ENCODE measurements at regions not wholly inside any gene's neighbourhood (a gene's known extent, or its start where the extent isn't known, plus 50 kb on each side); places are given as distances from the start of the nearest gene placed in this dataset.

DNA sequence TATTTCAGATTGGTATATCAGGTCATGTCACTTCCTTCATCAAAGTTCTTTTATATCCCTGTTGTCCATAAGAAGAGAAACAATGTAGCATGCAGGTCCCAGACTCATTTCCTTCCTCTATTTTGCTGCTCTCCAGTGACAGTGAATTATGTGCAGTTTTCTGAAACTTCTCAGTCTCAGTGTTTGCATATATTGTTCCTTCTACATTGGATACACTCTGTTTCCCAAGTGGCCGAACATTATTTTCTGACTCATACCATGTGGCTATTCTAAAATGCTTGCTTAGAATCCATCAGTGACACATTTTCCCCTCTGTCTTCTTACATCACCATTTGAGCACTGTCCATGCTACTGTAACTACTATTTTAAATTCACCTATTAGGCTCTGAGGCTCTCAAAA lies 305.7 kb downstream of the PDHA2 start:
- Histone ChIP-seq H3K9me3 (ENCODE audit: low read length) (no peaks in the 10 kb centered on the region), H2AFZ (ENCODE audit: low read length) (no peak overlapping the region), H3K79me2 (ENCODE audit: insufficient read depth, low read depth, low read length) (no peaks in the 10 kb centered on the region), H3K4me2 (ENCODE audit: low read length) (no peak overlapping the region), H3K4me3 (ENCODE audit: low read depth, low read length, poor library complexity, severe bottlenecking) (no peak overlapping the region), H3K27ac (ENCODE audit: low read depth, low read length, poor library complexity, severe bottlenecking) (no peak overlapping the region), H3K9me2 (ENCODE audit: insufficient read depth, low read length) (no peaks in the 10 kb centered on the region), H4K20me1 (ENCODE audit: insufficient read depth, low read length) (no peaks in the 10 kb centered on the region), H3K36me3 (ENCODE audit: insufficient read depth, low read length) (no peaks in the 10 kb centered on the region), H3K4me1 (ENCODE audit: insufficient read depth, low read length, poor library complexity, severe bottlenecking) (no peaks in the 10 kb centered on the region)
- DNase-seq (ENCODE audit: low spot score), result no peak
- ChIA-PET POLR2A (no interaction called here), CTCF (ENCODE audit: unreplicated experiment) (no interaction called here)
- BruUV-seq (replicated peaks), result no TSS peak
- intact Hi-C loops (cut with micrococcal nuclease; ENCODE audit: unreplicated experiment), result no loop called here
- TF ChIP-seq, protein P1, sequence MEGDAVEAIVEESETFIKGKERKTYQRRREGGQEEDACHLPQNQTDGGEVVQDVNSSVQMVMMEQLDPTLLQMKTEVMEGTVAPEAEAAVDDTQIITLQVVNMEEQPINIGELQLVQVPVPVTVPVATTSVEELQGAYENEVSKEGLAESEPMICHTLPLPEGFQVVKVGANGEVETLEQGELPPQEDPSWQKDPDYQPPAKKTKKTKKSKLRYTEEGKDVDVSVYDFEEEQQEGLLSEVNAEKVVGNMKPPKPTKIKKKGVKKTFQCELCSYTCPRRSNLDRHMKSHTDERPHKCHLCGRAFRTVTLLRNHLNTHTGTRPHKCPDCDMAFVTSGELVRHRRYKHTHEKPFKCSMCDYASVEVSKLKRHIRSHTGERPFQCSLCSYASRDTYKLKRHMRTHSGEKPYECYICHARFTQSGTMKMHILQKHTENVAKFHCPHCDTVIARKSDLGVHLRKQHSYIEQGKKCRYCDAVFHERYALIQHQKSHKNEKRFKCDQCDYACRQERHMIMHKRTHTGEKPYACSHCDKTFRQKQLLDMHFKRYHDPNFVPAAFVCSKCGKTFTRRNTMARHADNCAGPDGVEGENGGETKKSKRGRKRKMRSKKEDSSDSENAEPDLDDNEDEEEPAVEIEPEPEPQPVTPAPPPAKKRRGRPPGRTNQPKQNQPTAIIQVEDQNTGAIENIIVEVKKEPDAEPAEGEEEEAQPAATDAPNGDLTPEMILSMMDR (conservative IDR thresholded peaks at IDR 0.05; ENCODE audit: low read length), result no peak
- TF ChIP-seq EZH2phosphoT487 (IDR thresholded peaks at IDR 0.05; ENCODE audit: borderline replicate concordance, low read depth, low read length), result no peak

DNA sequence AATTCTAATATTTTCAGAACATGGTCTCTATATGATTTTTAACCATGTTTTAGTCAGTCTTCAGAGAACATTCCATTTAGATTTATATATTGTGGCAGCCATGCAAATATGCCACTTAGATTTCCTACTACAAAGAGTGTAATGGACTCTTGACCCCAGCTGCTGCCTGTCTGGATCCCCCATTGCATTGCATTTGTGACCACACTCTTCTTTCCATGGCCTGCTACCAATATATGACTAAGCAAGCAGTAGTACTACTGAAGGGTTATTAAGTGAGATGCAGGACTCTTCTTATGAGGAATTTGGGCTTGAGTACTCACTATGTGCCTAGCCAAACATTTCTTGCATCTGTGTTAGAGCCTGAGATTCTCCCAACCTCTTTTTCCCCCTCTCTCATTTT lies 306.8 kb downstream of the PDHA2 start:
- no peak for TF ChIP-seq EZH2phosphoT487 (IDR thresholded peaks at IDR 0.05; ENCODE audit: borderline replicate concordance, low read depth, low read length)
- TF ChIP-seq, protein P1 (conservative IDR thresholded peaks at IDR 0.05; ENCODE audit: low read length), result no peak
- CTCF ChIA-PET (ENCODE audit: unreplicated experiment), result no interaction called here
- no peak overlapping the region for H3K4me2 ChIP-seq (ENCODE audit: low read length)
- no peak for DNase-seq (ENCODE audit: low spot score)
- POLR2A ChIA-PET, result no interaction called here
- no peaks in the 10 kb centered on the region for H4K20me1 ChIP-seq (ENCODE audit: insufficient read depth, low read length)
- no peaks in the 10 kb centered on the region for H3K36me3 ChIP-seq (ENCODE audit: insufficient read depth, low read length)
- H3K27ac ChIP-seq (ENCODE audit: low read depth, low read length, poor library complexity, severe bottlenecking), result no peak overlapping the region
- BruUV-seq (replicated peaks), result no TSS peak
- H3K79me2 ChIP-seq (ENCODE audit: insufficient read depth, low read depth, low read length), result no peaks in the 10 kb centered on the region
- H3K4me3 ChIP-seq (ENCODE audit: low read depth, low read length, poor library complexity, severe bottlenecking), result no peak overlapping the region
- H3K9me2 ChIP-seq (ENCODE audit: insufficient read depth, low read length), result no peaks in the 10 kb centered on the region
- H3K9me3 ChIP-seq (ENCODE audit: low read length), result no peaks in the 10 kb centered on the region
- no peak overlapping the region for H2AFZ ChIP-seq (ENCODE audit: low read length)
- no peaks in the 10 kb centered on the region for H3K4me1 ChIP-seq (ENCODE audit: insufficient read depth, low read length, poor library complexity, severe bottlenecking)
- intact Hi-C loops (cut with micrococcal nuclease; ENCODE audit: unreplicated experiment), result no loop called here

DNA sequence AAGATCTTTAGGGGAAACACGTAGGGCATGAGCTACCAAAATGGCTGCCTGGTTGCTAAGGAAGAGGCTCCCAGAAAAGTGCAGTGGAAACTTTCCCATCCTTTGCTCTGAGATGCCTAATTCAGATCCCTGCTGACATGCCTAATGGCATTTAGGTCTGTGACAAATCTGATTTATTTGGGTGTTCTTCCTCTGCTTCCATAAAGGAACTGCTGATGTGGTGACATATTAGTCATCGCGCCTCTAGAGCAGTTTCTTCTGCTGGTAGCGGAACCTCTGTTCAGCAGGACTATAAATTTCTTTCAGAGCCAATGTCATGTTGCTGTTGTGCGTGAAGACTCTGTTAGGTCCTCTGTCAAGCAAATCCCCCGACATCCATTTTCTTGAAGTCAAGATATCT lies 310.0 kb downstream of the PDHA2 start:
- no peak for DNase-seq (ENCODE audit: low spot score)
- Histone ChIP-seq H3K79me2 (ENCODE audit: insufficient read depth, low read depth, low read length) (no peaks in the 10 kb centered on the region), H2AFZ (ENCODE audit: low read length) (no peak overlapping the region), H3K9me3 (ENCODE audit: low read length) (no peaks in the 10 kb centered on the region), H3K27ac (ENCODE audit: low read depth, low read length, poor library complexity, severe bottlenecking) (no peak overlapping the region), H3K9me2 (ENCODE audit: insufficient read depth, low read length) (no peaks in the 10 kb centered on the region), H3K36me3 (ENCODE audit: insufficient read depth, low read length) (no peaks in the 10 kb centered on the region), H3K4me3 (ENCODE audit: low read depth, low read length, poor library complexity, severe bottlenecking) (no peak overlapping the region), H3K4me2 (ENCODE audit: low read length) (no peak overlapping the region), H4K20me1 (ENCODE audit: insufficient read depth, low read length) (no peaks in the 10 kb centered on the region), H3K4me1 (ENCODE audit: insufficient read depth, low read length, poor library complexity, severe bottlenecking) (no peaks in the 10 kb centered on the region)
- no TSS peak for BruUV-seq (replicated peaks)
- POLR2A ChIA-PET, result no interaction called here
- TF ChIP-seq EZH2phosphoT487 (IDR thresholded peaks at IDR 0.05; ENCODE audit: borderline replicate concordance, low read depth, low read length), result no peak
- TF ChIP-seq, protein P1 (conservative IDR thresholded peaks at IDR 0.05; ENCODE audit: low read length), result no peak
- CTCF ChIA-PET (ENCODE audit: unreplicated experiment), result no interaction called here
- intact Hi-C loops (cut with micrococcal nuclease; ENCODE audit: unreplicated experiment), result no loop called here

Data from OCI-LY7 (cell line).